HCT116 (cell line): ENCODE measurements at regions not wholly inside any gene's neighbourhood (a gene's known extent, or its start where the extent isn't known, plus 50 kb on each side); places are given as distances from the start of the nearest gene placed in this dataset.

Experiments
- CEBPB ChIP-seq: IDR thresholded peaks from 2 replicates; pipeline ENCODE4 v1.6.1; 2012; ENCODE audit warnings: low read depth
- CTCF ChIP-seq, 3 experiments: fragments of 200-600 bp in 1 of 3; sonication (generic) in 1 of 3; IDR thresholded peaks in 2 of 3; conservative IDR thresholded peaks in 1 of 3; 2 replicates each; pipeline ENCODE4 v1.5.1; 2012 to 2017; ENCODE audit warnings: low read depth in 2 of 3, low read length in 2 of 3, antibody characterized with exemption in 1 of 3, borderline replicate concordance in 1 of 3, control low read depth in 1 of 3, mild to moderate bottlenecking in 1 of 3, mixed read lengths in 1 of 3, mixed run types in 1 of 3, moderate library complexity in 1 of 3; ENCODE audit not compliant: insufficient read depth in 1 of 3
- FOSL1 ChIP-seq: IDR thresholded peaks from 2 replicates; pipeline ENCODE4 v1.6.1; 2012; ENCODE audit warnings: low read depth
- MAX ChIP-seq: IDR thresholded peaks from 2 replicates; pipeline ENCODE4 v1.6.1; 2012
- POLR2A ChIP-seq: IDR thresholded peaks from 2 replicates; pipeline ENCODE4 v1.7.0; 2011; ENCODE audit warnings: borderline replicate concordance; ENCODE audit not compliant: insufficient read depth, insufficient read length; ENCODE audit errors: extremely low read depth
- ZNF274 ChIP-seq: fragments of 200-500 bp; sonication (Bioruptor generic); IDR thresholded peaks from 2 replicates; pipeline ENCODE4 v1.6.1; 2014; ENCODE audit warnings: mild to moderate bottlenecking, low read depth, low read length, inconsistent platforms

GRCh38 chr4:43345323-43345925 is 452.9 kb downstream of the GRXCR1 start:
- TF ChIP-seq MAX (no peak), CTCF (IDR thresholded peaks at IDR 0.05 in 2 of 3, conservative IDR thresholded peaks at IDR 0.05 in 1 of 3; ENCODE audit: borderline replicate concordance in 1 of 3, insufficient read depth in 1 of 3, low read depth in 2 of 3, low read length in 2 of 3) (no peak), FOSL1 (no peak), CEBPB (no peak), POLR2A (no peak), ZNF274 (no peak)
